Astrocyte of the spinal cord (primary cell): ENCODE measurements at regions not wholly inside any gene's neighbourhood (a gene's known extent, or its start where the extent isn't known, plus 50 kb on each side); places are given as distances from the start of the nearest gene placed in this dataset.

ENCODE experiments used
- DNase-seq: peaks from one replicate; pipeline ENCODE4 v3.0.0; 2011; ENCODE audit warnings: low read depth, low spot score
- H3K4me3 ChIP-seq: 2 replicates; pipeline ENCODE4 v1.5.1; 2011; ENCODE audit warnings: low read depth, mild to moderate bottlenecking, low read length, moderate library complexity
- in situ Hi-C: cut with HindIII; loops from 2 replicates; pipeline ENCODE4 v1.10.0; 2017; ENCODE audit warnings: low sequenced_read_pairs
- TF ChIP-seq, protein P1 (sequence below): IDR thresholded peaks from 2 replicates; pipeline ENCODE4 v1.5.1; 2012; ENCODE audit warnings: low read depth, mild to moderate bottlenecking, low read length, inconsistent platforms

DNA sequence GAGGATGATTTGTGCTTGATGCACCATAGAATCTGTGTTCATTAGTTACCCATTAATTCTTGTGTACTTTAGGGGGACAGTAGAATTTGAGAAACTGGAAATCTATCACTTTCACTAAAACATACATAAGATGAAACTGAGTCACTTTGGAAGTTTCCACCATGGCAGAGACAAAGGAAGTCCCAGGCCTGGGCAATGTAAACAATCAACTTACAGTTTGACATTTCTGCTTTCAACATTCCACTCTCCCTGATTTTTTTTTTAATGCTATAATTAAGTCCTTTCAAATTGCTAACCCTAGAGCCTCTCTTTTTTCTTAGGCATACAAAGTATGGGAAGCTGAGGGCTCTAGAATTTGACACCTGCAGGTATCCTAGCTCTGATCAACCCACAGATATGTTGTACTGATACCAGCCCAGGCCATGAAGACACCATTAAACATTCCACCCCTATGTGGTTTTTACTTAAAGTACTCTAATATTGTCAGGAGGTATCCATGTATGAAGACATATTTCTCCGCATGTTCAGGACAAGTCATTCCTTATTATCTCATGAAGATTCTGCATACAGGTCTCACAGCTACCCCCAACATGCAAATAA is 88.5 kb upstream of the GLS start:
- H3K4me3 ChIP-seq, result no peak overlapping the region
- TF ChIP-seq, protein P1, sequence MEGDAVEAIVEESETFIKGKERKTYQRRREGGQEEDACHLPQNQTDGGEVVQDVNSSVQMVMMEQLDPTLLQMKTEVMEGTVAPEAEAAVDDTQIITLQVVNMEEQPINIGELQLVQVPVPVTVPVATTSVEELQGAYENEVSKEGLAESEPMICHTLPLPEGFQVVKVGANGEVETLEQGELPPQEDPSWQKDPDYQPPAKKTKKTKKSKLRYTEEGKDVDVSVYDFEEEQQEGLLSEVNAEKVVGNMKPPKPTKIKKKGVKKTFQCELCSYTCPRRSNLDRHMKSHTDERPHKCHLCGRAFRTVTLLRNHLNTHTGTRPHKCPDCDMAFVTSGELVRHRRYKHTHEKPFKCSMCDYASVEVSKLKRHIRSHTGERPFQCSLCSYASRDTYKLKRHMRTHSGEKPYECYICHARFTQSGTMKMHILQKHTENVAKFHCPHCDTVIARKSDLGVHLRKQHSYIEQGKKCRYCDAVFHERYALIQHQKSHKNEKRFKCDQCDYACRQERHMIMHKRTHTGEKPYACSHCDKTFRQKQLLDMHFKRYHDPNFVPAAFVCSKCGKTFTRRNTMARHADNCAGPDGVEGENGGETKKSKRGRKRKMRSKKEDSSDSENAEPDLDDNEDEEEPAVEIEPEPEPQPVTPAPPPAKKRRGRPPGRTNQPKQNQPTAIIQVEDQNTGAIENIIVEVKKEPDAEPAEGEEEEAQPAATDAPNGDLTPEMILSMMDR, result no peak
- in situ Hi-C loops, result no loop called here
- no peak for DNase-seq

DNA sequence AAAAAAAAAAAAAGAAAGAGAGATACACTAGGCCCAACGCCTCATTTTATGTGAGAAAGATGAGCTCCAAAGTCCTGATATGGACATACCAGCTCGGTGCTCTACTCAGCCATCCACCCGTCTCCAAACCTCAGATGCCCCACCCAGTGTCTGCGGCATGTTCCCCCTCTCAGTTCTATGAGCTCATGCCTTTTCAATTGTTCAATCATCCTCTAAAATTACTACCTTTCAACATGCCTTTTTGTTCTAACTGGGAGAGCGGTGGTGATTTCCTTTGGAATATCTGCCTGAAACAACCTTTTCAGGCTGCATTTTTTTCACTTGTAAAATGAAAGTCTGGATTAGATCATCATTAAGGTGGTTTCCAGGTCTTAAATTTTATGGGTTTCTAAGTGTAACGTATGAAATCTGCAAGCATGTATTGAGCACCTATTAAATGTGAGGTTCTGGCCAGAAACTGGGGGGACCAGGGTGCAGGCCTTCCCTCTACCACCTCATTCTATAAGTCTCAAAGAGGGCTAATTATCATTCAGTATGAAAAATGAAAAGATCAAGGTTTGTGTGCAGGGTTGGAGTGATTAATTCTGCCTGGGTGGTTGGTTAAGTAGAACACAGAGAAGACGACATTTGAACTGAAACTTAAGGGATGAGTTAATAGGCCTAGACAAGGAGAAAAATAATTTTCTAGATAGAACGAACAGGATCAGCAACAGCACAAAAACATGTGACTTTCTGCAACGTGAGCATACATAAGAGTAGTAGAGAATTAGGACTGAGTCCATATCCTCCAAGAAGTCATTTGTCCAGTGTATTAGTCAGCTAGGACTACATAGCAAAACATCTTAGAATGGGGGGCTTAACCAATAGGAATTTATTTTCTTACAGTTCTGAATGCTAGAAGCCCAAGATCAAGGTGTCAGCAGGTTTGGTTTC is 87.4 kb upstream of the GLS start:
- DNase-seq, result no peak
- no peak overlapping the region for H3K4me3 ChIP-seq
- in situ Hi-C loops, result no loop called here
- TF ChIP-seq, protein P1, result no peak

DNA sequence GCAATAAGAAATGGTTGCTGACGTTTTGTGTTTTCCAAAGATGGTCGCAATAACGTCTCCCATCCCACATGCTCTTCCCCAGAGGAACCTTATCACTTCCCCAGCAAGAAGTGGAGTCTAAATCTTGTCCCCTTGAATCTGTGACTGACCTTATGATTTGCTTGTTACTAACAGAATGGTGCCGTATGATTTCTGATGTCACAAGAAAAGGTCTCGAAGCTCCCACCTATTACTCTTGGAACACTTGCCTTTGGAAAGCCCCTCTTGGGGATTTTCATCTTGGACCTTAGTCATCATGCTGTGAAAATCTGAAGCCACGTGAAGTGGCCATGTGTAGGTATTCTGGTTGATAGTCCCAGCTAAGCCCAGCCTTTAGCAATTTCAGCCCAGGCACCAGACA is 86.2 kb upstream of the GLS start:
- DNase-seq, result no peak
- TF ChIP-seq, protein P1, result no peak
- H3K4me3 ChIP-seq, result no peak overlapping the region
- in situ Hi-C loops, result no loop called here

DNA sequence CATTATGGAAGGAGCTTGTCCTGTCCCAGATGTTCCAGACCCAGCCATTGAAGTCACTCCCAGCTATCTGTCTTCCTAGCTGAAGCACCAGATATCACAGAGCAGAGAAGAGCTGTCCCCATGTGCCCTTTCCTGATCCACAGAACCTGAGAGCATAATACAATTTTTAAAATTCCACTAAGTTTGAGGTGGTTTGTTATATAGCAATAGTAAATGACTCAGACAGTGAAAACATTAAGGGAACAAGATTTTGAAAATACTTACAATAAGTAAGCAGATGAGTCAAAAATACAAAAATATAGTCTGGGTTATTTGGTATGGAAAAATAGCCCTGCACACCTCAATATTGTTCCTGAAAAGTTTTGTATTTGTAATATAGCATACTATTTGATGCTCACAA is 85.8 kb upstream of the GLS start:
- in situ Hi-C loops, result no loop called here
- DNase-seq, result no peak
- no peak overlapping the region for H3K4me3 ChIP-seq

DNA sequence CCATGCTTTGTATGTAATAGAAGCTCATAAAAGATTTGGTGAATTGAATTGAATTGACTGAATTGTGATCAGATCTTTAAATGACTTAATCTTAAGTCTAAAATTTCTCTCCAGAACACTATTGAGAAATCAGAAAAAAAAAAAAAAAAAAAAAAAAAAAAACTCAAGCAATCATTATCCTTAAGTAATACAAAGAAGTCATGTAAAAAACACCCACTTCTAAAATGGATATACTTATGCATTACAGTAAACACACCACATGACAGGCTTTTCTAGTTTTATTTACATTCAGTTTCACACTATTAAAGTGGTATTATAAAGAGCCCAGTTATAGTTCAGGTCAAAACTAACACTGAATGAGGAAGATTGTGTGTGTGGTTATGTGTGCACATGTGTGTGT is 84.9 kb upstream of the GLS start:
- in situ Hi-C loops, result no loop called here
- DNase-seq, result no peak
- TF ChIP-seq, protein P1, result no peak
- no peak overlapping the region for H3K4me3 ChIP-seq

More for the DNA sequence above, 85.8 kb upstream of the GLS start:
- TF ChIP-seq, protein P1, result no peak

DNA sequence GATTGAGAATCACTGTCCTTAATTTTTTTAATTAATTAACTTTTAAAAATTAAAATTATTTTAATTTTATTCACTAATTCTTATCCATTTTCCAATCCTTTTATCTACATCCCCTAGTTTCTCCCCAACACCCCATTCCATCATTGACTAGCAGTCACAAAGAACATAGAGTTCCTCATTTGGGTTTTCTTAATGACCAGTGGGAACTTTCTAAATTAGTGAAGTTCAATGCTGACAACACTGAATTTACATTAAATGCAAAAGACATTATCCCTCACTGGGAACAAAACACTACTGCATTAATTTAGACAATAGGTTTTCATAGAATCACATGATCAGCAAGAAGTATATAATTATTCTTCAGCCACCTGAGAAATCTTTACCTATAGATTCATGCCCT is 80.6 kb upstream of the GLS start:
- TF ChIP-seq, protein P1, result no peak
- DNase-seq, result no peak
- no peak overlapping the region for H3K4me3 ChIP-seq
- in situ Hi-C loops, result no loop called here
